ENCODE measurements at regions not wholly inside any gene's neighbourhood (a gene's known extent, or its start where the extent isn't known, plus 50 kb on each side); places are given as distances from the start of the nearest gene placed in this dataset.

DNA sequence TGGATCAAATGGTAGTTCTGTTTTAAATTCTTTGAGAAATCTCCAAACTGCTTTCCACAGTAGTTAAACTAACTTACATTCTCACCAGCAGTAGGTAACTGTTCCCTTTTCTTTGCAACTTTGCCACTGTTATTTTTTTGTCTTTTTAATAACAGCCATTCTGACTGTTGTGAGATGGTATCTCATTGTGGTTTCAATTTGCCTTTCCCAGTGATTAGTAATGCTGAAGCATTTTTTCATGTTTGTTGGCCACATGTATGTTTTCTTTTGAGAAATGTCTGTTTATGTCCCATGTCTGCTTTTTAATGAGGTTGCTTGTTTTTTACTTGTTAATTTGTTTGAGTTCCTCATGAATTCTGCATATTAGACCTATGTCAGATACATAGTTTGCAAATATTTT lies 198.8 kb downstream of the RAB28 start:
- TF ChIP-seq CTCF (IDR thresholded peaks at IDR 0.05; ENCODE audit: low read depth, low read length) (no peak), EZH2phosphoT487 (IDR thresholded peaks at IDR 0.05; ENCODE audit: low read depth) (no peak)
- Histone ChIP-seq H3K4me1 (ENCODE audit: low read length) (no peaks in the 10 kb centered on the region), H3K9ac (ENCODE audit: low read length) (no peak overlapping the region), H4K20me1 (ENCODE audit: insufficient read depth, low read length) (no peaks in the 10 kb centered on the region), H3K27ac (ENCODE audit: low read length) (no peak overlapping the region), H3K27me3 (ENCODE audit: low read depth, low read length) (no peaks in the 10 kb centered on the region), H3K79me2 (ENCODE audit: low read length) (no peaks in the 10 kb centered on the region), H3K9me3 (ENCODE audit: insufficient read depth, low read length) (no peaks in the 10 kb centered on the region), H3K4me2 (ENCODE audit: low read length) (no peak overlapping the region), H2AFZ (ENCODE audit: low read depth, low read length) (no peak overlapping the region), H3K4me3 (ENCODE audit: low read length) (no peak overlapping the region), H3K36me3 (replicated peaks; ENCODE audit: low read depth, low read length) (no peaks in the 10 kb centered on the region)

DNA sequence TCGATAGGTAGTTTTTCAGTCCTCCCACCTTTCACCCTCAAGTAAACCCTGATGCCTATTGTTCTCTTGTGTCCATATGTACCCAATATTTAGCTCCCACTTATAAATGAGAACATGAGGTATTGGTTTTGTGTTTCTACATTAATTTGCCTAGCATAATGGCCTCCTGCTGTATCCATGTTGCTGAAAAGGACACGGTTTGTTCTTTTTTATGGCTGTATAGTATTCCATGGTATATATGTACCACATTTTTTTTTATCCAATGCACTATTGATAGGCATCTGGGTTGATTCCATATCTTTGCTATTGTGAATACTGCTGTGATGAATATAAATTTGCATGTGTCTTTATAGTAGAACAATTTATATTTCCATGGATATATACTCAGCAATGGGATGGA lies 199.2 kb downstream of the RAB28 start:
- no peaks in the 10 kb centered on the region for H3K9me3 ChIP-seq (ENCODE audit: insufficient read depth, low read length)
- H2AFZ ChIP-seq (ENCODE audit: low read depth, low read length): no peak overlapping the region
- H3K27me3 ChIP-seq (ENCODE audit: low read depth, low read length): no peaks in the 10 kb centered on the region
- H3K4me1 ChIP-seq (ENCODE audit: low read length): no peaks in the 10 kb centered on the region
- no peaks in the 10 kb centered on the region for H3K36me3 ChIP-seq (replicated peaks; ENCODE audit: low read depth, low read length)
- H3K79me2 ChIP-seq (ENCODE audit: low read length): no peaks in the 10 kb centered on the region
- no peaks in the 10 kb centered on the region for H4K20me1 ChIP-seq (ENCODE audit: insufficient read depth, low read length)
- H3K9ac ChIP-seq (ENCODE audit: low read length): no peak overlapping the region
- H3K4me2 ChIP-seq (ENCODE audit: low read length): no peak overlapping the region
- H3K27ac ChIP-seq (ENCODE audit: low read length): no peak overlapping the region
- TF ChIP-seq EZH2phosphoT487 (IDR thresholded peaks at IDR 0.05; ENCODE audit: low read depth) (no peak), CTCF (IDR thresholded peaks at IDR 0.05; ENCODE audit: low read depth, low read length) (no peak)
- no peak overlapping the region for H3K4me3 ChIP-seq (ENCODE audit: low read length)

DNA sequence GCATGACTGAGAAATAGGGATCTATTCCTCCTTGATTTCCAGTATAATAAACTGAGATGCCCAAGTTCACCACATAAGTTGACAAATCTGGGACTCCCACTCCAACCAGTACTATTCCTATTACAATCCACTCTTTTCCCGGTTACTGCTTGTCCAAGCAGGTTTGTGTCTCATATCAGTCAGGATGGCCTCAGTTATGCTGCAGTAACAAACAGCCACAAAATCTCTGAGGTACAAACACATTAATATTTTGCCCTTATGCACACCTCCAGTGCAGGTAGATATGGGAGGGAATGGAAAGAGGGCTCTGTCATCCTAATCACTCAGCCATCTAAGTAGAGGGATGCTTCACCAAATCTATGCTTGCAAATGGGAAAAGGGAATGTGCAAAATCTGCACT lies 207.8 kb downstream of the RAB28 start:
- Histone ChIP-seq H3K4me3 (ENCODE audit: low read length) (no peak overlapping the region), H3K27me3 (ENCODE audit: low read depth, low read length) (no peaks in the 10 kb centered on the region), H3K9me3 (ENCODE audit: insufficient read depth, low read length) (no peaks in the 10 kb centered on the region), H3K27ac (ENCODE audit: low read length) (no peak overlapping the region), H3K4me1 (ENCODE audit: low read length) (no peaks in the 10 kb centered on the region), H2AFZ (ENCODE audit: low read depth, low read length) (no peak overlapping the region), H3K79me2 (ENCODE audit: low read length) (no peaks in the 10 kb centered on the region), H3K4me2 (ENCODE audit: low read length) (no peak overlapping the region), H3K9ac (ENCODE audit: low read length) (no peak overlapping the region), H4K20me1 (ENCODE audit: insufficient read depth, low read length) (no peaks in the 10 kb centered on the region), H3K36me3 (replicated peaks; ENCODE audit: low read depth, low read length) (no peaks in the 10 kb centered on the region)
- no peak for TF ChIP-seq EZH2phosphoT487 (IDR thresholded peaks at IDR 0.05; ENCODE audit: low read depth)
- no peak for TF ChIP-seq CTCF (IDR thresholded peaks at IDR 0.05; ENCODE audit: low read depth, low read length)

GRCh38 chr4:13268703-13269102 lies 215.4 kb downstream of the RAB28 start:
- TF ChIP-seq CTCF (IDR thresholded peaks at IDR 0.05; ENCODE audit: low read depth, low read length) (no peak), EZH2phosphoT487 (IDR thresholded peaks at IDR 0.05; ENCODE audit: low read depth) (no peak)
- H2AFZ ChIP-seq (ENCODE audit: low read depth, low read length): no peak overlapping the region
- no peak overlapping the region for H3K4me3 ChIP-seq (ENCODE audit: low read length)
- no peak overlapping the region for H3K9ac ChIP-seq (ENCODE audit: low read length)
- no peaks in the 10 kb centered on the region for H3K36me3 ChIP-seq (replicated peaks; ENCODE audit: low read depth, low read length)
- no peaks in the 10 kb centered on the region for H3K79me2 ChIP-seq (ENCODE audit: low read length)
- no peak overlapping the region for H3K27ac ChIP-seq (ENCODE audit: low read length)
- no peaks in the 10 kb centered on the region for H4K20me1 ChIP-seq (ENCODE audit: insufficient read depth, low read length)
- H3K9me3 ChIP-seq (ENCODE audit: insufficient read depth, low read length): no peaks in the 10 kb centered on the region
- H3K4me1 ChIP-seq (ENCODE audit: low read length): no peaks in the 10 kb centered on the region
- no peaks in the 10 kb centered on the region for H3K27me3 ChIP-seq (ENCODE audit: low read depth, low read length)
- no peak overlapping the region for H3K4me2 ChIP-seq (ENCODE audit: low read length)
